ENCODE measurements at regions not wholly inside any gene's neighbourhood (a gene's known extent, or its start where the extent isn't known, plus 50 kb on each side); places are given as distances from the start of the nearest gene placed in this dataset.

DNA sequence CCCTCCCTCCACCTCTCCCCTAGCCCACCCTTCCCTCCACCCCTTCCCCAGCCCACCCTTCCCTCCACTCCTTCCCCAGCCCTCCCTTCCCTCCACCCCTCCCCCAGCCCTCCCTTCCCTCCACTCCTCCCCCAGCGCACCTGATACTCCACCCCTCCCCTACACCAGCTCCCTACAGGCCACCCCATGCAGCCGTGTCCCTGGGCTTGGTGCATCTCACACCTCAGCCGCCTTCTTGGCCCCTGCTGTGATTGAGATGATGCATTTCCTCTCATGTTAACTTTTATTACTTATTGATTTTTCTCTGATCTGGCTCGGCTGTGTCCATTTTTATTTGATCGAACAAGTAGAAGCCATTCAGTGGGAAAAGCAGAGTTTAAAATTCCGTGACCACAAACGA lies 243.8 kb downstream of the MATN1 start:
- DNase-seq (ENCODE audit: low spot score), result no peak

DNA sequence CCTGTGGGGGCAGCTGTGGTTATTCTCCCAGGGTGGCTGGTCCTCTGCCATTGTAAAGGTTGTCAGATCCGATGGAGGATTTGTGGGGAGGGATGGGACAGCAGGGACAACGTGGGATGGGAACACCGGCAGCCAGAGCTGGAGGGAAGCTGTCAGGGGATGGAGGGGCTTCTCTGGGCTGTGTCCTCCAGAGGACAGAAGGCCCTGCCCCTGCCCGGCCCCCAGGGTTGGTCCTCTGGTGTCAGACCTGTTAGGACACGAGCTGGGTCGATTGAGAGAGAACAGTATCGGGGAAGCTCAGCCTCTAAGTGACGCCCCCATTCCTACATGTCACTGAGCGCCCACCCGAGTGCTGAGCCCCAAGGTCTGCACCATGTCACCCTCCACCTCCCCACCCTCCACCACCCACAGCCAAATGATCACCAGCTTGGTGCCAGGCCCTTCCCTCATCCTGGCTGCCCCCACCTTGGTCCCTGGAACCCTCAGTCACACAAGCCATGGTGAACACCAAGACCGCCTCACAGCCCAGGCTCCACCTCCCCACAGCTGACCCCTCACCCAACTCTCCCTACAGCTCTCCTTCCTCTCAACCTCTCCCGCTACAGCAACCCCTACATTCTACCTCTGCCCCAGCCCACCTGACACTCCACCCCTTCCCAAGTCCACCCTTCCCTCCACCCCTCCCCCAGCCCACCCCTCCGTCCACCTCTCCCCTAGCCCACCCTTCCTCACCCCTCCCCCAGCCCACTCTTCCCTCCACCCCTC lies 244.4 kb downstream of the MATN1 start:
- no peak for DNase-seq (ENCODE audit: low spot score)

DNA sequence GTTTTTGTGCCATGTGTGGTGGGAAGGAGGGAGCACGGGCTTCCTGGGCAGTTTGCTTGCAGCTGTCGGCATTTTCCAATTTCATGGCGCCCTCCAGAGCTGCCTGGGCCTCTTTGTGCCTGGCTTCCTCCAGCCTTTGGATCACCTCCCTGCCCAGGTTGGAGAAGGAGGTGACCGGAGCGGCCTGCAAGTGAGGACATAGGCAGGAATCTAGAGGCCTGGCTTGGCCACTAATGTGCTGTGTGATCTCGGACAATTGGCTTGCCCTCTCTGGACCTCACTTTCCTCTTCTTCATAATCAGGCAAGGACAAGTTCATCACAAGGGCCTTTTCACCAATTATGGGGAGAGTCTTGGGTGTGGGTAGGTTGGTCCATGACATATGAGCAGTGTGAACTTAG lies 245.1 kb downstream of the MATN1 start:
- no peak for DNase-seq (ENCODE audit: low spot score)

DNA sequence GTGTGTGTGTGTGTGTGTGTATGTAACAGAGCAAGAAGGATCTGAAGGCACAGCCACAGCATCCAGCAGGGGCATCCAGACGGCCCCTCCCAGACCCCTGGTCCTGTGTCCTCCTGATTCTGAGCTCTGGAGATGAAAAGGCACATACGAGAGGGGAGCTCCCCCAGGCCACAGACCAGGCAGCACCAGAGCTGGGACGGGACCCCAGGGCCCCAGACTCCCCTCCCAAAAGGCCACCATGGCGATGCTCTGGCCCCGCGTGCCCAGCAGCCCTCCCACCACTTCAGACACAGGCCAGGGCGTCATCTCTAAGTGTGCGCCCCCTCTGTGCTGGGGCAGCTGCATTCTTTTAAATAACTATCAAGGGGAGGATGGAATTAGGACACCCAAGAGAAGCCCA lies 245.8 kb downstream of the MATN1 start:
- no peak for DNase-seq (ENCODE audit: low spot score)

DNA sequence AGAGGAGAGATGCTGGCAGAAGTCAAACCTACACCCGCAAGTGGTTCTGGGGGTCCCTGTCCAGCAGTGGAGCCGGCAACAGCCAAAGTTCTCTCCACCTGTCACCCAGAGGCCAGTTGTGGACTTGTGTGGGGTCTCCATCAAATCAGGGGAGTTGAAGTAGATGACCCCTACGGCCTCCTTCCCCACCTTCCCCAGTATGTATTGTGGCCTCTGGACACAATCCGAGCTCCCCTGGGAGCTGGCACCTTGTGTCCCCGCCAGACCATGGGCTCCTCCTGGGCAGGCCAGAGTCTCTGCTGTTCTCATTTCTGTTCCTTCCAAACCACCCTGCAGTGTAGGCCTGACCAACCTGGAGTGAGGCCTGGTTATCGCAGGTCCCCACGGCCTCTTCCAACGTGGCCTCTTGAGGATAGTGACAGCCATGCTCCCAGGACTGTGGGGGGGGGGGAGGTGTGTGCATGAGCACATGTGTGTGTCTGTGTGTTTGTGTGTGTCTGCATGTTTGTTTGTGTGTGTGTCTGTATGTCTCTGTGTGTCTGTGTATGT lies 246.4 kb downstream of the MATN1 start:
- no peak for DNase-seq (ENCODE audit: low spot score)

DNA sequence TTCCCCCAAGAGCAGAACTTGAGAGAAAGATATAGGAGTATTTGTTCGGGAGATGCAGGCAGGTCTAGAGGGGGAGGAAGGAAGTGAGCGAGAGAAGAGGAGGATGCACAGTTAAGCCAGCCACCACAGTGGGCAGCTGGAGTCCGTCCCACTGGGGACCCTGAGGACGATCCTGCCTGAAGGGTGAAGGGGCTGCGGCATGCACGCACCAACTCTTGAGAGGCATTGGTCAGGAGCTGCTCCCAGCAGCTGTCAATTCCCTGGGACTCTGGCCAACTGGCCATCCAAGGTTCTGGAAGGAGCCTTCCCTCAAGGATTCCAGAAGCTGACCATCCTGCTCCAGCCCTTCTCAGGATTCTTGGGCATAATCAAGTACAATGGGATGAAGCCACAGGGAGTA lies 246.9 kb downstream of the MATN1 start:
- DNase-seq (ENCODE audit: low spot score), result no peak

DNA sequence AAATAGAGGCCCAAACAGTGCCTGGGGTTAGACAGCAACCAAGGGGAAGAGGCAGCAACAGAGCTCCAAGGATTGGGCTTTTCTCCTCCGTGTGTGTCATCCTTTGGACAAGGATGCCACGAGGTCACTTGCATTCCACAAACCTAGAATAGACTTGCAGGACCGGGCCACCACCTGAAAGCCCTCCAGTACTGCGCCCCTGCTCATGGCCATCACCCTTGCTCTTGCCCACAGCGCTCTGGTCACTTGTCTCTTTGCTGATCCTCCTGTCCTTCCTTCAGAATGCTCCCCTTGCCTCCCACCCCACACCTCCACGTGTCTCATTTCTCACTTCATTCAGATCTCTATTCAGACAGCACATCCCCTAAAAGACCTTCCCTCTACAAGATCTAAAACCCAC lies 247.4 kb downstream of the MATN1 start:
- DNase-seq (ENCODE audit: low spot score), result no peak

DNA sequence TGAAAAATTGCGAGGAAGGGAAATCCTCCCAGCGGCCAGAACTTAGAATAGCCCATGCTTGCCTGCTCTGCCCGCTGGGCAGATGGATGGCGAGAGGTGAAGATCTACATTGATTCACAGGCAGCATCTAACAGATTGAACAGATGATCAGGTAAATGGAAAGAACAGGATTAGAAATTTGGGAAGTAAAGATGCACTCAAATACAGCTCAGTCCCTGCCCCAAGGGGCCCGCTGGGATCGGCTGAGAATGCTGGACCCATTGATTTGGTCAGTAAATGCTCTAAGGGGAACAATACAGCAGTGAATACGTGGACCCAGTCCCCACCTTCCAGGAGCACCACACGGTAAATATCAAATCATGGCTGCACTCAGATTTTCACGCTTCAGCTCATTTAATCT lies 248.2 kb downstream of the MATN1 start:
- DNase-seq (ENCODE audit: low spot score), result no peak

DNA sequence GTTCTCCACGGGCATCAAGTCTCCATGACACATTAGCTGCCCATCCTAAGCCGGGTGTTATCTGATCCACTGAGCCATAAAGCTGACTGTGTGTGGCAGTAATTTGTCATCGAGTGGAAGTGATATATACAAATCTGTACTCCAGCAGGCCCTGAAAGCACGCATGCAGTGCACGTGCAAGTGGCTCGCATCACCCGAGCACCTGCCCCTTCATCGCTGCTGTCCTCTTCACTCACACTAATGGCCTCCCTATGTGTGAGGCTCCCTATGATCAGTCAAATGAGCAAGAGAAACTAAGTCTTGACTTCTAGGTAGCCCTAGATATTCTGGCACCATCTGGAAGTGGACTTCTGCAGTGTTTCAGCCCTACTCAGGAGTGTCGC lies 248.6 kb downstream of the MATN1 start:
- DNase-seq (ENCODE audit: low spot score), result no peak

DNA sequence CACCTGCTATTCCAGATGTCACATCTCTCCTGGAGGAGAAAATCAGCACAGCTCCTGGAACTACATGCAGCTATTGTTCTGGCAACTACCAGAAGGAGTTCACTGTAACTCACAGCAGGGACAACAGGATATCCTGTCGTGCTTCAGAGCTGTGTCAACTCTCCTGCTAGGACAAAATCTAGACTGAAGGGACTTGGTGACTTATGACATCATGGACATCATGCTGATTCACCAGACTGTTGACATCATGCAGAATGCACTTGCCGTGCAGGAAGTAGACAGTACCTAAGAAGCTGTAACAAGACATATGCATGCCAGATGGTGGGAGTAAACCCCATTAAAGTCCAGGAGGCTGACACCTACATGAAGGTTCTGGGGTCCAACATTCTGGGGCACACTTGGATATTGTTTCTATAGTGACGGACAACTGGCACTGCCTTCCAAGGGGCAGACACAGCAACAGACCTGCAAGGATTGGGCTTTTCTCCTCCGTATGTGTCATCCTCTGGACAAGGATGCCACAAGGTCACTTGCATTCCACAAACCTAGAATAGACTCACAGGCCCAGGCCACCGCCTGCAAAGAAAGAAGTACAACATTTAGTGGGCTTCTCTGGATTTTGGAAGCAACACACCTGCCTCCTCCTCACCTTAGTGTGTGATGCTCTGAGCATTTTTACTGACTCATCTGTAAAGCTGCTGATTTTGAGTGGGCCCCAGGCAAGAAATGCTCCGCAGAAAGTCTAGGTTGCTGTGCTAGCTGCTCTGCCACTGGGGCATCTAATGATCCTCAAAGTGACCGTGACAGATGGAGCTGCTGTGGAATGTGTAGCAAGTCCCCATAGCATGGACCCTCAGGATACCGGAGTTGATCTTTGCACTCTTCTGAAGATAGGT lies 249.2 kb downstream of the MATN1 start:
- no peak for DNase-seq (ENCODE audit: low spot score)

DNA sequence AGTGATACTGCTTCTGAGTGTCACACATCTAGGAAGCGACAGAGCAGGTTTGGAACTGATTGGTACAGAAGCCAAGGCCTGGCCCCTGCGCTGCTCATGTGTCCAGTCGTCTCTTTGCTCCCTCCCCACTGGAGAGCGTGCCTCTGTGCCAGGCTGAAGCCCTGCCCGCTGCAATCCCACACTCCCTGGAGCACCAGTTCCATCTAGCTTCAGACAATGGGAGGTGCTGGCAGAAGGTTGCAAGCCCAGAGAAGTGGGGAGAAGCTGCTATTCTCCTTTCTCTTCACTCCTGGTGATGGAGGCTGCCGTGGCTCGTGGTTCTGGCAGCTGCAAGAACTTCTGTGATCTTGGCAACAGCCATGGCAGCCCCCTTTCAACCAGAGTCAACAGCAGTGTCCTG lies 250.9 kb downstream of the MATN1 start:
- DNase-seq (ENCODE audit: low spot score), result no peak

DNA sequence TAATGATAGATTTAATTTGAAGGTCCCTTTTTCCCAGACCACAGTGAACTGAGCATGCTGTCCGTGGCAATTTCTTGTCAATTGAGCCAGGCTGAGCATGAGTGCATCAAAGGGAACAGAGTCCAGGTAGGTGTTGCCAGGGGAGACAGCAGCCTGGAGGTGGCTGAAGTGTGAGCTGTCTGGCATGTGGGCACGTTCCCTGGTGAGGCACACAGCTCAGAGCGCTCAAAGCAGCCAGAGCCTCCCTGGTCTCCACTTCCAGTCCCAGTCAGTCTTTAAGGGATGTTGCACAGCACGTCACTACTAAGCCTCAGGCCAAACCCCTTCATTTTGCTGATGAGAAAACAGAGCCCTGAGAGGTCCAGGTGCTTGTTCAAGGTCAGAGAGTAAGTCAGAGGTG lies 251.4 kb downstream of the MATN1 start:
- DNase-seq (ENCODE audit: low spot score), result no peak

DNA sequence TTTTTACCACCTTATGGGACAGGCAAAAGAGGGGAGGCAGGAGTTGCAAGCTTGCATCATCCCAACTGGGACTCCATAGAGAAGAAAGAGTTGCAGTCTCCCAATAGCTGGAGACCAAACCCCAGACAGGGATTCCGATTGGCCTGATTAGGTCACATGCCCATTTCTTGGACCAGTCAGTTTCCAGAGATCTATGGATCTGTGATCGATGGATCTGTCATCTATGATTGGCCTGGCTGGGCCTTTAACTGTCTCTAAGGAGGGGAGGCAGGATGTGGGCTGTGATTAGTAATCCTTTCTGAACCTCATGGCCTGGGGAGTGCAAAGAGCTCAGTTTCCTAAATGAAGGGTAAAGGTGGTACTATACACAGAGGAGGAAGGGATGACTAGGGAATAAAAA lies 252.1 kb downstream of the MATN1 start:
- no peak for DNase-seq (ENCODE audit: low spot score)

DNA sequence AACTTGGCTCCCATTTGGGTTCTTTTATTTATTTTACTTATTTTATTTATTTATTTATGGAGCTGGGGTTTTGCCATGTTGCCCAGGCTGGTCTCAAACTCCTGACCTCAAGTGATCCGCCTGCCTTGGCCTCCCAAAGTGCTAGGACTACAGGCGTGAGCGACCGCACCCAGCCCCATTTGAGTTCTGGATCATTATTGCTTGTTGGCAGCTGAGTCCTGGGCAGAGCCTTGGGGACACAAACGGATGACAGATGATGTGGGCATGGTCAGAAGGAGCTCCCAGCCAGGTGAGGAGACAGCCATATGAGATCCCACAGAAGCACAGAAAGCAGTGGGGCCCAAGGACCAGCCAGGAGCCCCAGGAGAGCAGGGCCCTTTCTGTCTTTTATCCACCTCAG lies 254.0 kb downstream of the MATN1 start:
- DNase-seq (ENCODE audit: low spot score), result no peak

DNA sequence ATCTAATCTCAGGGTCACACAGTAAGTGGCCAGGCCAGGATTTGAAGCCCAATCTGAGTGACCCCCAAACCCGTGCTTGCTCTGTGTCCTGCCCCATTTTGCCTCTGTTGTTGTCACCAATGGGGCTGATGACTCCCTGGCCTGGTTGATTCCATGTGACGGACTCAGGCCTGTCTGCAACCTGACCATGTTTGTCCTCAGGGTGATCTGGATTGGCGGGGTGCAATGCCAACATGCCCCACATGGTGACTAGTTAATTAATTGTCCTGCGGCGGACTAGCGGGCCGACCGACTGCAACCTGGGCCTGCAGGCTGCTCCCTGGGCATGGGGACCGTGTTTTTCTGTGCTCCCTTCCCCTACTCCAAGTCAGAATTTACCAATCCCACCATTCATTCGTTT lies 256.3 kb downstream of the MATN1 start:
- no peak for DNase-seq (ENCODE audit: low spot score)

DNA sequence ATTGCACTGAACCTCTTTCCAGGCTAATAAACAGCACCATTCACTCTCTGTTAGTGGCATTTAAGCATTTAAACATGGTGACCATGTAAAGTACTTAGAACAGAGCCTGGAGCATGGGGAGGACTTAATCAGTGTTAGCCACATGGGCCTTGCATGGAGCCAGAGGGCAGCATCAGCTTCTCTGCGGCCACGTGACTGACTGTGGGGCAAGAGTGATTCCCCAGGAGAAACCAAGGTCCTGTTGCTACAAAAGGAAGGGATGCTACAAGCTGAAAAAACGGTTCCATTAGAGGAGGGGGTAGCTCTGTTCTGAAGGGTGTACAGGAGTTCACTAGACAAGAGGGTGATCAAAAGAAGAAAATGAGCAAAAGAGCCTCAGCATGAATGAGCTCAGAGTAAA lies 256.8 kb downstream of the MATN1 start:
- no peak for DNase-seq (ENCODE audit: low spot score)

DNA sequence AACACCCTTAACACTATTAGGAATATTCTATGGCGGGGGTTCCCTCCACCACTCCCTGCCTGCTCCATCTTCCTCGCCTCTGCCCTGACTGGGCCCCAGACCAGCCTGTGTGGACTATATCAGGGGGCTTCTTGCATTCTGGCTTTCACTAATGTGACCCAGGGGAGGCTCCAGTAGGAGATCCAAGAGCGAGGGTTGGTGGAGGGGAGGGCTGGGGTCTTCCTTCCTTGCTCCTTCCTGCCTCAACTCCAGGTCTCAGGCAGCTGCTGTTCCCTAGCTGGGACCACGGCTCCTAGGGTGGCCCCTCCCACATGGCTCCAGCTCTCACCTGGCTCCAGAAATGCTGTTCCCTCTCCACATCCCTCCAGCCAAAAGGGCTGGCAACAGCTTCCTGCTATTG lies 257.4 kb downstream of the MATN1 start:
- no peak for DNase-seq (ENCODE audit: low spot score)

DNA sequence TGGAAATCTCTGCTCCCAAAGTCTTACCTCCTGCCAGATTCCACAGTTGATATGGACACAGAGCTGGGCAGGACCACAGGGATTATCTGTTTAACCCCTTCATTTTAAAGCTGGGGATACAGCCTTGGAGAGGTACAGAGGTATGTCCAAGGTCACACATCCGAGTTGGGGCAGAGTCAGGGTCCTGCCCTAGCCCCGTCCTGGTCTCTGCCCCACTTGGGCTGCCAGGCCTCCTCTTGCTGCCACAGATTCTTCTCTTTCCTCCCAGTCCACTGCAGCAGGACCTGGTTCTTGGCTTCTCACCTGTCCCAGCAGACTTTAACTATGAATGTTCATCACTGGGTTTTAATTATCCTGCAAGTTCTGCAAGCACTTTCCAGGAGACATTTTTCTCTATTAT lies 258.3 kb downstream of the MATN1 start:
- DNase-seq (ENCODE audit: low spot score), result no peak

DNA sequence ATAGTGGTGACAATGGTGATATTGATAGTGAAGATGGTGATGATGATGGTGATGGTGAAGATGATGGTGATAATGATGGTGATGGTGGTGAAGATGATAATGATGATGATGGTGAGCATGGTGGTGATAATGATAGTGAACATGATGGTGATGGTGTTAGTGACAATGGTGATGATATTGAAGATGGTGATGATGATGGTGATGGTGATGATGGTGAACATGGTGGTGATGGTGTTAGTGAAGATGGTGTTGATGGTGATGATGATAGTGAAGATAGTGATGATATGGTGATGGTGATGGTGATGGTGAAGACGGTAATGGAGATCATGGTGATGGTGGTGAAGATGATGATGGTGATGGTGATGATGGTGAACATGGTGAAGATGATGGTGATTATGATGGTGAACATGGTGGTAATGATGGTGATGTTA lies 259.2 kb downstream of the MATN1 start:
- no peak for DNase-seq (ENCODE audit: low spot score)

DNA sequence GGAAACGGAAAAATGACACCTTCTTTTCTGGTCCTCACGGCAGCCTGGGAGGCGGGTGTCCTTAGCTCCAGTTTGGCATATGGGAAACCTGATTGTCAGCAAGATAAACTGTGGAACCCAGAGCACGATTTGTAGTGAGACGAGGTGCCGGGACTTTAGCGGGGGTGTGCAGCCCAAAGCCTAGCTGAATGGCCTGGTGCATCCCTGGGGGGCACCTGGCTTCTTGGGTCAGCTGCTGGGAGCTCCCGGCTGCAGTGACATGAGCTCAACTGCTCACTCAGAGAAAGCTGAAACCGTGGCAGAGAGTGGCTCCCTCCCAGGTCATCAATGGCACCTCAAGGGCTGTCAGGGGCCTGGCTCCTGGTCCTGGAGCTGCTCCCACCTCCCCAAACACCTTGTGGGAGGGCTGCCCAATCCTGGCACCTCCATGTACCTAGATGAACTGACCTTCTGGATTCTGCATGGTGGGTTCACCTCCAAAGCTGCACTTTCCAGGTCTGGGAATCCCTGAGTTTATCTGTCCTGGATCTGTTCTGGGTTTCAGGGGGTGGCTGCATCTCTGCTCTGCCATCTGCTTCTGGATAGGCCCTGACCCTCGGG lies 260.5 kb downstream of the MATN1 start:
- no peak for DNase-seq (ENCODE audit: low spot score)

DNA sequence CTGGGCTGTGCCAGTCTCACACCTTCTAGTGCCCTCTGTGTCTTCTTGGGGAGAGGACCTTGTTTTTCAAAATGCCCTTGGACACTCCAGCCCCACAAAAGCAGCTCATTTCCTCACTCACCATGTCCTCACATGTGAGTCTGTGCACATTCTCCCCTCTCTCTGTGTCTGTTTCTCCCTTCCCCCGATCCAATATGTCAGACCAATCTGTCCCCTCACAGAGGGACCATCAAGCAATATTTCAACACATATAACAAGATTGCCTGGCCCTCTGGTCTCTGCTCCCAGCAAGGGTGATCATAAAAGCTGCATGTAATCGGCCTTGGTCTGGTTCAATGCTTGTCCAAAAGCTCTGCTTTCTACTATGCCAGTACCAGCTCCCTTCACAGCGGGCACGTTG lies 261.2 kb downstream of the MATN1 start:
- no peak for DNase-seq (ENCODE audit: low spot score)

DNA sequence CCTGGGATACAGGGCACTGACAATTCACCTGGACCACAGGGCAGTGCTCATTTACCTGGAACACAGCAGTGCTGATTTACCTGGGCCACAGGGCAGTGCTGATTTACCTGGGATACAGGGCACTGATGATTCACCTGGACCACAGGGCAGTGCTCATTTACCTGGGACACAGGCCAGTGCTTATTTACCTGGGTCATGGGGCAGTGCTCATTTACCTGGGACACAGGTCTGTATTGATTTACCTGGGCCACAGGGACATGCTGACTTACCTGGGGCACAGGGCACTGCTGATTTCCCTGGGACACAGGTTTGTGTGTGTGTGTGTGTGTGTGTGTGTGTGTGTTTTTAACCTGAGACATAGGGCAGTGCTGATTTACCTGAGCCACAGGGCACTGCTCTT lies 261.7 kb downstream of the MATN1 start:
- DNase-seq (ENCODE audit: low spot score), result no peak

DNA sequence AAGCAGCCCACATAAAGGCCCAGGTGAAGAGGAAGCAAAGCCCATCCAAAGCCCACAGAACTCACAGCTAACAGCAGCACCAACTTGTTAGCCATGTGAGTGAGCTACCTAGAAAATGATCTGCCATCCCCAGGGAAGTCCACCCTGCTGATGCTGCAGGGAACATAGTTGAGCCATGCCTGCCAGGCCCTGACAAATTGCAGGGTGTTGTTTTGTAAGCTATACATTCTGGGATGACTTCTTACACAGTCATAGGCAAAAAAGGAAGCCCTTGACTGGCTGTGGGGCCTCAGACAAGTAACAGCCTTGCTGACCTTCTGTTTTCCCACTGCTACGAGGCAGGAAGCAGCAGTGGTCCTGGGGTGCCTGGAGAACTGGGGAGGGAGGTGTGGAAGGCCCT lies 262.7 kb downstream of the MATN1 start:
- no peak for DNase-seq (ENCODE audit: low spot score)

All from activated CD4-positive, alpha-beta T cell treated with anti-CD3 and anti-CD28 coated beads, Interleukin-2, Interleukin-4, amounts not matched to agents 100 ng/mL and 50 ng/mL, durations not matched to agents 16 hours and 8 hours (primary cell).